Erythroblast (primary cell): ENCODE measurements at regions not wholly inside any gene's neighbourhood (a gene's known extent, or its start where the extent isn't known, plus 50 kb on each side); places are given as distances from the start of the nearest gene placed in this dataset.
"Not testable (repeated sequence)": the region's sequence is repeated elsewhere in the genome, so short reads cannot be mapped to it uniquely, and the experiment has no call there.

ENCODE experiments used
- DNase-seq, 2 experiments: peaks; one replicate each; lab custom pipeline; 2025; lab: John Stamatoyannopoulos, UW
- GATA1 ChIP-seq: IDR thresholded peaks from 2 replicates; pipeline ENCODE4 v1.6.1; 2011; ENCODE audit warnings: low read depth, mild to moderate bottlenecking, control low read depth, low read length, moderate library complexity
- POLR2A ChIP-seq: IDR thresholded peaks from 2 replicates; pipeline ENCODE4 v1.6.1; 2011; ENCODE audit warnings: mild to moderate bottlenecking, low read length

DNA sequence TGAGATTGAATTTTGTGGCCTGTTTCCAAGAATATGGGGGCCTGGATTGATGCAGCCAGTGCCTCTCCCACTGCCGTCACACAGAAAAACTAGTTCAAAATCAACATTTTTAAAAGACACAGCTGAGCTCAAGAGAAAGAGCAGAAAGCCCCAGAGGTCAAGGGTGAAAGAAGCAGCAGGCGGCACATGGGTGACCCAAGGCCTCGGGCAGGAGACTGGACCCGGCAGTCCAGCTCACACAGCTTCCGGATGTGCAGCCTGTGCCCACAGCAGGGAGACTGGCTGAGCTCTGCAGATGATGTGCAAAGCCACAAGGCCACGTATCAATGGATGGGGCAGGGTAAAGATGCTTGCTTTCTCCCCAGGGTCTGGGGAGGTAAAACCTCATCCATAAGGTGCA, 50.4 kb upstream of the RNF32 start:
- TF ChIP-seq GATA1 (no peak), POLR2A (no peak)
- DNase-seq = no peak

DNA sequence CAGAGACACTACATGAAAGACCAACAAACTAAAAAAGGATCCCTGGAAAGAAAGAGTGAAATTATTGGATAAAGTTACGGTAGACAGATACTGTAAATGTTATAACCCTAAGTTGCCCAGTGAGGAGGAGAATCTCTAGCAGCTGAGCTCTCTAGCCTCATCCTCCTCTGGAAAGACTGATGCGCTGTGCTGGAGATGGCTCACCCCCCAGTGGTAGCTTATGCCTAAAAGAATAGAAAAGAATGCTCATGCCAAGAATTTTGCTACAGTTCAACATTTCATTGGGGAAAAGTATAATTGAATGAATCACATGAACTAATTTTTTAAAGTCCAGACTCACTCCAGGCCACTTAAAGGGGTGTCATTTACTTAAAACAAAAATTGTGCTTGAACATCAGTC, 50.8 kb upstream of the RNF32 start:
- no peak for TF ChIP-seq GATA1
- TF ChIP-seq POLR2A = no peak

DNA sequence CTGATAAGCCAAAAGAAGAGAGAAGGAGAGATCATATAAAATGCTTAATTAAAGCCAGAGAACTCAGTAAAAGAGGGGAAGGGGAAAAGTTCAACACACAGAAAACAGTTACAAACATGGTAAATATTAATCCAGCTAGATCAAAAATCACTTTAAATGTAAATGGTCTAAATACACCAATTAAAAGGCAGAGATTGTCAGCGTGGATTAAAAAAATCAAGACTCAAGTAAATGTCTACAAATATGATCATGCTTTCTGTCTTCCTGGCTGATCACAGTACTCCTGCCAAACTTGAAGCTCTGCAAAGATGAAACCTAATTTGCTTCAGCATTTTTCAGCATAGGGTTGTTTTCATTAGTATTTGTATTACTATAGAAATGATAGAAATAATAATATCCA, 54.6 kb upstream of the RNF32 start:
- no peak for TF ChIP-seq GATA1
- TF ChIP-seq POLR2A = no peak
- DNase-seq = no peak

More for the DNA sequence above, 50.8 kb upstream of the RNF32 start:
- DNase-seq = no peak

DNA sequence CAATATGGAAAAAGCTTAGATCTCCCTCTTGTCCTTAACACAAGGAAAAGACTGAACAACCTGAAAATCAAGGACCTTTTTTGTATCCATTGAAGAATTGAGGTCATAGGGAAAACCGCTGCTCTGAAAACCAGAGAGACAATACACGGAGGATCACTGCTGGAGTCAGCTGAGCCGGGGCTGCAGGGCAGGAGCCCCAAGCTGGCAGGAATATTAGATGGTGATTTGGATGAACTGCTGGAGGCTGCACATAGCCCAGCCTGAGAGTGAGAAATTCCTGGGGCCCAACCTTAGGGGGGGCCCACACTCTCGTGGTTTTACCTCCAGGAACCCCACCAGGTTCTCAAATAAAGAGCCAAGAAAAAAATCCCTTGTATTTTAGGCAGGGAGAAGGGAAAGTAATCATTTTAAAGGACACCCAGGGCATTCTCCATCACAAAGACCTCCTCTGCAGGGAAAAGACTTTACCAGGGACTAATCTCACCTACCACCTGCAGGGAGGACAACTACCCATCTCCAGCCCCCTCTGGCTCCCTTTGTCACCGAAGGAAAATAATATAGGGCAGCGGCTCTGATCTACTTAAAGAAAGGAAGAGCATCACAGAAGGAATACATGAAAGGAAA, 55.4 kb upstream of the RNF32 start:
- no peak for DNase-seq
- TF ChIP-seq POLR2A (no peak), GATA1 (no peak)

DNA sequence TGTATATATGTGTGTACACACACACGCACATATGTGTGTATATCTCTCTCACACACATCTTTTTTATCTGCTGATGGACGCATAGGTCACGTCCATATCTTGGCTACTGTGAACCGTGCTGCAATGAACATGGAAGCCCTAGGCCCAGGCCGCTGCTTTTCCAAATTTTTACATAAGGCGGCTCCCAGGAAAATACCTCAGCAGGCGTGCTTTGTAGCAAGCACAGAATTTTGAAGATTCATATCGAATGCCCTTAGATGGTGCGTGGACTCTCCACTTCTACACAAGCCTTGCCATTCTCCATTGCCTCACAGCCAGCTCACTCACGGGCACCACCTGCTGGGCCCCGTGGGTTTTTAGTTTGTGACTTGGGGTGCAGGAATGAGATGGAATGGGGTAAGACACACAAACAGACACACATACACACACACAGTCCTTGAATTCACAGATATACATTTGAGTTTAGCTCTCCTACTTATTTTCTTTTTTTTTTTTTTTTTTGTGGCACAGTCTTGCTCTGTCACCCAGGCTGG, 57.9 kb upstream of the RNF32 start:
- TF ChIP-seq GATA1 (no peak), POLR2A (no peak)
- DNase-seq = no peak

DNA sequence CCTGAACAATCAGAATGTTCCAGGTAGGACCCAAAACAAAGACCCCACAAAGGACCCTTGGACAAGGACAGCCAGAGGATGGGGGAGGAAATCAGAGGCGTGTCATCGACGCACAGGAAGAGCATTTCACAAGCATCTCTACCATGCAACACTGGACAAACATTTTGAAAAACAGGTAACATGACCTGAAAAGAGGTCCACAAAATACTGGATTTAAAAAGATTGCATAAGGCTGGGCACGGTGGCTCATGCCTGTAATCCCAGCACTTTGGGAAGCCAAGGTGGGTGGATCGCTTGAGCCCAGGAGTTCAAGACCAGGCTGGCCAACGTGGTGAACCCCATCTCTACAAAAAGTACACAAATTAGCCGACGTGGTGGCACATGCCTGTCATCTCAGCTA, 60.5 kb upstream of the RNF32 start:
- TF ChIP-seq GATA1 (no peak), POLR2A (no peak)
- no peak for DNase-seq

DNA sequence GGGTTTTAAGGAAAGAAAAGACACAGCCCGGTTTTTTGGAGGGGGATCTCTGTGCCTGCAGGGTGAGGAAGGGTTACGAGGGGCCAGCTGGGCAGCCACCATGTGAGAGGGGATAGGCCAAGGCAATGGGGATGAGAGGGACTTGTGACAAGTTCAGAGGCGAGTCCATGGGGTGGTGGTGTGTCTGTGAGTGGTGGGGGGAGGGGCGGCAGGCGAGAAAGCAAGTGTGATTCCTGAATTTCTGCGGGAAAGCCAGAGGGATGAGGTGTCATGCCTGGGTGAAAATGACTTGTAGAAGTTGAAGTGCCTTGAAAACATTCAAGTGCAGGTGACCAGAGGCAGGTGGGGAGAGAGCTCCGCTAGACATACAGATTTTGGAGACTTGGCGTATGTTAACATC, 61.0 kb upstream of the RNF32 start:
- DNase-seq = no peak
- TF ChIP-seq POLR2A (no peak), GATA1 (no peak)

DNA sequence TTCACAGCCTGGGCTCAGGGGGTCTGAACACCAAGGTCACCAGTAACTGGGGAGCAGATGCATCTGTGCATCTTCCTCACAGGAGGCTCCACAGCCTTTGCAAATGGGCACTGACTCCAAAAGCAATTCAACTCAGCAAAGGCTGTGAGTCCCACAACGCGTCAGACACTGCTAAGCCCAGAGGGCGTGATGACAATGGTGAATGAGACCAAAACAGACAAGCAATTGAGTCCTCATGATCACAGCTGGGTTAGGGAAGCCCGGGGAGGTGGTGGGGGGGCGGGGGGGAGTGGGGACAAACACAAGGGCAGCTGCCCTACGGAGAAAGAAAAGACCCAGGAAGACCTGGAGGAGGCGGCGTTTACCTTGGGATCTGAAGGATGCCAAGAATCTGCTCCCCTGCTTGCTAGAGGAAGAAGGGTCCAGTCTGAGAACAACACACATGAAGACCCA, 61.6 kb upstream of the RNF32 start:
- TF ChIP-seq POLR2A = no peak
- no peak for DNase-seq

DNA sequence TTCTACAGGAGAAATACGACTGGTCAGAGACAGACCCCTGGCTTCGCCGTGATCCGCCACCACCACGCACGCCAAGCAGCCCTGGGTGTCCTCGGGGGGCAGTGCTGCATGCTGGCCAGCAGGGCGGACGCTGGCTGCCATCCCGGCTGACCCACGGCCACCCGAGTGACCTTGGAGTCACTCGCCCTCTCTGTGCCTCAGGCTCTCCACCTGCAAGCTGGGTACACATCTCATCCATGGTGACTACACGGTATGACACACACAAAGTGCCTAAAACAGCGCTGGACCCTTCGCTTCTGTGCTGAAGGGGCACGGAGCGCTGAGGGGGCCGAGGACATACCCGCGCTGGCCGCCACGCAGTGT, 62.0 kb upstream of the RNF32 start:
- TF ChIP-seq POLR2A (no peak), GATA1 (no peak)
- DNase-seq = no peak

DNA sequence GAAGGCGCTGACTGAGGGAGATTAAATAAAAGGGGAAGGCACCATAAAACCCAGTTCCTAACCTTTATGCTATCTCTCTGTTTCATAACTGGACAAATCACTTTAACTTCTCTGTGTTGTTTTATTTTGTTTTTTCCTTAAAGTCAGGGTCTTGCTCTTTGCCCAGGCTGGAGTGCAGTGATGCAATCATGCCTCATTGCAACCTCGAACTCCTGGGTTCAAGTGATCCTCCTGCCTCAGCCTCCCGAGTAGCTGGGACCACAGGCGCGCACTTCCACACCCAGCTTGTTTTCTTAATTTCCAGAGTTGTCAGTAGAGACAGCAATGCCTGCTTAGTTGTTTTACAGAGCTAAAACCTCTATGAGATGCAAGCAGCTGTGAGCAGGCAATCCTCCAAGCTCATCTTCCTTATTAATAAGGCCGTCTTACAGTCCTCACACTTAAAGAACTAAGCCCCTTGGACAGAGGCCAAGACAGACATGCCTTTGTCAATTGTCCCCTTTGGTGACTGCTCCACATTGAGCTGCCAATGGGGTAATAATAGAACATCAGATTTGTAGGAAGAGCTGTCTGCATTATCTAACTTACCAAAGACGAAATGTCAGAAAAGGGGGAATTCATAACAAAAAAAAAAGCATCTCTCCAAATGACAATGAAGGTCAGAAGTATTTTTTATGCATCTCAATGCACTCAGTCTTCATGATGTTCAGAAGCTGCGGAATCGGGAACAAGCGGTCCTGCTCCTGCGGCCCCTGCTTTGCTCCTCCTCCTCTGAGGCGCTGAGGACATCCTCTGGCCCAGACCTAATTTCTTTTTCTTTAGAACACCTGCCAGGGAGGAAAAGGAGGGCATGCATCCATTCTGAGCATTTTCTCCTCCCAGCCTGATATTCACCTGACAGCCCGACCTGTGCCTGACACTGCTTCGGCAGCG, 62.7 kb upstream of the RNF32 start:
- TF ChIP-seq GATA1 (no peak), POLR2A (no peak)
- DNase-seq = no peak

DNA sequence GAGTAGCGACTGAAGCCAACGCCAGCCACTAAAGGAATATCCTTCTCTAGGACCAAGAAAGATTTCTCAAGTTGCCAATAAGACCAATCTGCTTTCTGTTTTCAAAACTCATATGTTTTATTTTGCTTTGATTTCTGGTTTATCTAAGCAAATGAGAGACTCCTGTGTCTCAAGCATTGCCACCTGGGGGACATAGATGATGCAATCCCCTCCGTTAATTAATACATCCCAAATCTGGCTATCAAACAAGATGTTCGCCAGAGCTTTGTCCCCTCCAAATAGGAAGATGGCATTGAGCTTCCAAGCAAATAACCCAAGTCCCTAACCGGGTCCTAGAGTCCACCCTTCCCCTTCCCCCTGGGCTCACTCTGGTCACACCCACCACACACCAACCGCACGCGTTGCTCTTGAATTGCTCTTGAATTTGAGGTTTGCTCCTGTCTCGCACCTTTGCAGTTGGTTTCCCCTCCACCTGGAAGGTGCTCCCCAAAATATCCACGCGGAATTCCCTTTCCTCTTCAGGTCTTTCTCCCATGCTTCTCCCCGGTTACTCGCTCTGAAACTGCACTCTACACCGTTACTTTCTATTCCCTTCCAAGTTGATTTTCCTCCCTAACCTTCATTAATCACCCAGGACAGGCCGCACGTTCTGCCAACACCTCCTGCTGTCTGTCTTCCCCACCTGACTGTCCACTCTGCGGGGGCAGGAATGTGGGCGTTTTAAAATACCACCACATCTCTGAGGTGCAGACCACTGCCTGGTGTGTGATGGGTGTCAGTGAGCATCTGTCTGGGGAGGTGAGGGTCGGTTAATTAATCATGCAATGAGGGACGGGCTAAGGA, 64.1 kb upstream of the RNF32 start:
- TF ChIP-seq POLR2A = no peak
- no peak for TF ChIP-seq GATA1

DNA sequence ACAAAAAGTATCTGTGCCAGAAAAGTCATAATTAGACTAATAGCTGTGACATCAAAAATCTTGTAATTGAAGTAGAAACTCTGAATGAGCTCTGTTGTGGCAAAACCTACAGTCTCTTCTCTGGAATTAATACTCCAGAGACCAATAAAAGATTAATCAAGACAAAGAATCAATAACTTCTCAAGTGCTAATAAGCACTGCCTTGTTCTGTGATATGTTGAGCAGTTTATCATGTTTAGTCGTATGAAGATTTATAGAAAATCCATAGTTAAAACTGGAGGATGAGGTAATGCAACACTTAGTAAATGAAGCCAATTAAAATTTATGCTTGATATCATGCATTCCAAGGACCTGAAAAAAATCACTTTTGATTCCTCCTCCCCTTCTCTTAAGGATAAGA, 72.3 kb upstream of the RNF32 start:
- no peak for DNase-seq

More for the DNA sequence above, 64.1 kb upstream of the RNF32 start:
- DNase-seq = no peak

DNA sequence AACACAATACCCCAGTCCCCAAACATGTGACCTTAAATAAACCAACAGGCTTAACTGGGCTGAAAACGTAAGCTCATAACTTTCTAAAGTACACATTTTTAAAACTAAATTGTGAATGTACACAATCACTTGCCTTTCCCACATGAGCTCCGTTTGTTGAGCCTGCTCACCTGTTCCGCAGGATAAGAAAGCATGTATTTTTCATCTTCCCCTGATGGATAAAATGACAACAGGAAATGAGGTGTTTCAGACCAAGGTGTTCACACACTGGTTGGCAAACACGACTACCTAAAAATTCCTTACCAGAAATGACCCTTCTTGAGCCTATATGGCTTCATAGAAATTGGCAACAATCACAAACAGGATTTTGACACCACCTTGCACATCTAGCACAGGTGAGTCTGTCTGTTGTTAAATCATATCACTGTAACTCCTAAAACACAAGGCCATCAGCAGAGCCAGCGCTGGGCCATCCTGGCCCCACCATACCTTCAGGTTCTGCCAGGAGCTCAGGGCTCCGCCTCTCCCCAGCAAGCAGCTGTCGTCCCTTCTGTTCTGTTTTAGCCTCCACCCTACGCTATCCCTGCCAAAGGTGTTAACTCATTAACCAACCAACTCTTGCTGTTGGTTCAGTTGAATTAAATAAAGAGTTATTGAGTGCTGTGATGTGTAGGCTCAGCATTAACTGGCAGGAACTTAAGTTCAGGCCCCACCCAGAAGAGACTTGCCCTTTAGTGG, 73.6 kb upstream of the RNF32 start:
- no peak for DNase-seq
- TF ChIP-seq GATA1 (no peak), POLR2A (no peak)

More for the DNA sequence above, 72.3 kb upstream of the RNF32 start:
- TF ChIP-seq GATA1 (no peak), POLR2A (no peak)

DNA sequence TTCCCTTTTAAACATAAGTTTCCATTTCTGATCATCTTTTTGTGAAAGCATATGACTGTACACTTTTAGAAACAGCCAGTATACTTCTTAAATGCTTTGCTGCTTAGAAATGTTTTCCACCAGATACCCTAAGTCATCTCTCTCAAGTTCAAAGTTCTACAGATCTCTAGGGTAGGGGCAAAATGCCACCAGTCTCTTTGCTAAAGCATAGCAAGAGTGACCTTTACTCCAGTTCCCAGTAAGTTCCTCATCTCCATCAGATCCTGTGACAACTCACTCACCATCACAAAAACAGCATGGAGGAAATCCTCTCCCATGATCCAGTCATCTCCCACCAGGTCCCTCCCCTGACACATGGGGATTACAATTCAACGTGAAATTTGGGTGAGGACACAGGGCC, 75.6 kb upstream of the RNF32 start:
- not testable (repeated sequence) for DNase-seq
